Neural crest cell (in vitro differentiated cells): ENCODE measurements at regions not wholly inside any gene's neighbourhood (a gene's known extent, or its start where the extent isn't known, plus 50 kb on each side); places are given as distances from the start of the nearest gene placed in this dataset.

Experiments used
- DNase-seq: peaks from one replicate; pipeline ENCODE4 v3.0.0; 2021; ENCODE audit warnings: low read depth, mixed read lengths, low spot score
- H3K27ac Mint-ChIP-seq: one replicate; pipeline ENCODE4 v1.8.0; 2021; ENCODE audit warnings: mild to moderate bottlenecking, mixed read lengths; ENCODE audit not compliant: unreplicated experiment
- H3K27me3 Mint-ChIP-seq: 2 replicates; pipeline ENCODE4 v1.8.0; 2021; ENCODE audit warnings: low read depth, mild to moderate bottlenecking, mixed read lengths
- H3K36me3 Mint-ChIP-seq: 2 replicates; pipeline ENCODE4 v1.8.0; 2021; ENCODE audit warnings: low read depth, mild to moderate bottlenecking, mixed read lengths
- H3K4me1 Mint-ChIP-seq: 2 replicates; pipeline ENCODE4 v1.8.0; 2021; ENCODE audit warnings: mixed read lengths
- H3K4me3 Mint-ChIP-seq: one replicate; pipeline ENCODE4 v1.8.0; 2021; ENCODE audit warnings: mild to moderate bottlenecking, mixed read lengths
- H3K9me3 Mint-ChIP-seq: 2 replicates; pipeline ENCODE4 v1.8.0; 2021; ENCODE audit warnings: mixed read lengths
- CTCF ChIP-seq: fragments of 200-600 bp; sonication (generic); conservative IDR thresholded peaks from 2 replicates; pipeline ENCODE4 v1.5.0; 2021; ENCODE audit warnings: antibody characterized with exemption, mild to moderate bottlenecking

DNA sequence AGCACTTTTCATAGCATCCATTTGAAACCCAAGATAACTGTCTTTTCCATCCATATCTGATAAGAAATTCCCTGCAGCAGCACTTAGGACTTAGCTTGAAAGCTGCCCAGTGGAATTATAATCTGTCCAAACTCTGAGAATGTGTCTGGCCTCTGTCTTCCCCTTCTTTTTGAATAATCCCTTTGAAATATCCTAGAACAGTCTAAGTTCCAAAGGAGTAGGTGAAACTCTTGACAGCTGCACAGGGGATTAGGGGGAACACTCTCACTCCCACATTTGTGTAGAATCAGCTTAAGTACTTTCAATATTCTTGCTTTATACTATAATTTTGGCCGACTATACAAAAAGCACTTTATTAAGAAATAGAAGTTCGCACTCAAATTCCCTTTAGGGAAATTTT is 157.7 kb downstream of the PAPSS1 start:
- Mint-ChIP-seq H3K27me3 (no peaks in the 10 kb centered on the region), H3K36me3 (no peaks in the 10 kb centered on the region), H3K4me1 (peaks cover 11% of the 10 kb centered on the region), H3K27ac (no peak overlapping the region), H3K4me3 (no peak overlapping the region), H3K9me3 (peaks cover 3% of the 10 kb centered on the region)
- no peak for TF ChIP-seq CTCF
- DNase-seq = no peak

DNA sequence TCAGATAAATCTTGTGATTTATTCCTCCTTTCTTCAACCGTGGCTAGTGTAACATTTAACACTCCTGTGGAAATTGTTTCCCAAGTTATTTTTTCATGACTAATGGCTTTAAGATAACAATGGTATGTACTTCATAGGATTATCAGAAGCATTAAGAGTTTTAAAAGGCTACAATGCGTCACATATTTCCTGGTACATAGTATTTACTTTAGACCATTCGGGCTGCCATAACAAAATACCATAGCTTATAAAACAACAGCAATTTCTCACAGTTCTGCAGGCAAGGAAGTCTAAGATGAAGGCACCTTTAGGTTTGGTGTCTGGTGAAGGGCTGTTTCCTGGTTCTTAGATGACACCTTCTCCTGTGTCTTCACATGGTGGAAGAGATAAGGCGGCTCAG is 158.6 kb downstream of the PAPSS1 start:
- Mint-ChIP-seq H3K27me3 (no peaks in the 10 kb centered on the region), H3K4me1 (peaks cover 11% of the 10 kb centered on the region), H3K36me3 (no peaks in the 10 kb centered on the region), H3K27ac (no peak overlapping the region), H3K4me3 (no peak overlapping the region), H3K9me3 (peaks cover under 1% of the 10 kb centered on the region)
- DNase-seq = no peak
- TF ChIP-seq CTCF = no peak

DNA sequence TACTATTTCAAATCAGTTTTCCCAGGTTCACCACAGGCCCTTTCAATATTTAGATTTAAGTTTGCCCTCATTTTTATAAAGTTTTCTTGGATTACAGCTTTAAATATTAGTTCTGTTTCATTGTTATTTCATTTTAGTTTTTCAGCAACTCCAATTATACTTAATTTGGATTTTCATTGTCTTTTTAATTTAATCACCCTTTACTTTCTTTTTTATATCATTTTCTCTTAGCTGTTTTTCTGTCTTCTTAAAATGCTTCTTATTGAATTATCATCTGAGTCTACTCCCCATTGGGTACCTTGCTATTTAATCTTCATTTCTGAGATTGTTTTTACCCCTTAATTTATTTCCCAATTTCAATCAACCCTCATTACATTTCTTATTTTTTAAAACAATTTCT is 160.4 kb downstream of the PAPSS1 start:
- H3K4me3 Mint-ChIP-seq = no peak overlapping the region
- no peak overlapping the region for H3K27ac Mint-ChIP-seq
- no peaks in the 10 kb centered on the region for H3K9me3 Mint-ChIP-seq
- DNase-seq = no peak
- TF ChIP-seq CTCF = no peak
- peaks cover 9% of the 10 kb centered on the region for H3K4me1 Mint-ChIP-seq
- H3K27me3 Mint-ChIP-seq = no peaks in the 10 kb centered on the region
- H3K36me3 Mint-ChIP-seq = peaks cover under 1% of the 10 kb centered on the region

GRCh38 chr4:107552306-107552705 is 167.7 kb downstream of the PAPSS1 start:
- Mint-ChIP-seq H3K36me3 (peaks cover 2% of the 10 kb centered on the region), H3K9me3 (peaks cover 4% of the 10 kb centered on the region), H3K27ac (no peak overlapping the region), H3K4me1 (peaks cover 7% of the 10 kb centered on the region), H3K4me3 (no peak overlapping the region), H3K27me3 (no peaks in the 10 kb centered on the region)
- DNase-seq = no peak
- no peak for TF ChIP-seq CTCF

DNA sequence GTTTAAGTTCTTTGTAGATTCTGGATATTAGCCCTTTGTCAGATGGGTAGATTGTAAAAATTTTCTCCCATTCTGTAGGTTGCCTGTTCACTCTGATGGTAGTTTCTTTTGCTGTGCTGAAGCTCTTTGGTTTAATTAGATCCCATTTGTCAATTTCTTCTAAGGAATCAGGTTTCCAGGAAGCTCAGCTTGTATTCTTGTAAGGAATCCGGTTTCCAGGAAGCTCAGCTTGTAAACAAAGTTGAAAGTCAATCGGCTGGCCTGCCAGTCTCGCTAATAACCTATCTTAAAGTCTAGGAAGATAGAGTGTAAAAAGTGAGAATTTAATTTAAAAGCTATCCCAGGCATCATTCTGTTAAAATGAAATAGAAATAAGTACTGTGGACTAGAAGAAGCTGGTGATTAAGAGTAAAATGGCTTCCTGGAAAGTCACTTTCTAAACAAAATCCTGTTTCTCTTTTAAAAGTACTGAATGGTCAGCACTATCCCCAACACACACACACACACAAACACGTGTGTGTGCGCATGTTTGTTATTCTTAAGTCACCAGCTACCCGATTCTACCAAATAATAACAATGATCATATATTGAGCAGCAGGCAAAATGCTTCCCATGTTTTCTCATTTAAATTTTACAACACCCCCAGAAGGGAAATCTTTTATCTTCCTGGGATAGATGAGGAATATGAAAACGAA is 171.7 kb downstream of the PAPSS1 start:
- peaks cover 7% of the 10 kb centered on the region for H3K4me1 Mint-ChIP-seq
- H3K4me3 Mint-ChIP-seq = no peak overlapping the region
- no peak for TF ChIP-seq CTCF
- H3K27ac Mint-ChIP-seq = no peak overlapping the region
- H3K9me3 Mint-ChIP-seq = peaks cover 4% of the 10 kb centered on the region
- no peaks in the 10 kb centered on the region for H3K36me3 Mint-ChIP-seq
- no peak for DNase-seq
- H3K27me3 Mint-ChIP-seq = no peaks in the 10 kb centered on the region
